PC-3 (cell line): ENCODE measurements at regions not wholly inside any gene's neighbourhood (a gene's known extent, or its start where the extent isn't known, plus 50 kb on each side); places are given as distances from the start of the nearest gene placed in this dataset.
"Not testable (repeated sequence)": the region's sequence is repeated elsewhere in the genome, so short reads cannot be mapped to it uniquely, and the experiment has no call there.

Experiments used
- ATAC-seq: fragments of 200-7000 bp; cut with Tn5 transposase; 2 replicates; pipeline ENCODE4 v1.9.1; 2020; ENCODE audit warnings: mild to moderate bottlenecking, moderate library complexity
- BruUV-seq: library from RNA; stranded (reverse); fragments of 400-500 nt; replicated peaks from 2 replicates; lab custom pipeline; 2021; lab: Mats Ljungman, UMichigan
- CTCF ChIA-PET: fragments of 300-600 bp; sonication (Branson Sonifier 250); formaldehyde crosslinking; loops from one replicate; lab custom pipeline; 2022; ENCODE audit warnings: antibody characterized with exemption; lab: Charles Lee
- POLR2A ChIA-PET: fragments of 300-600 bp; sonication (Branson Sonifier 250); formaldehyde crosslinking; loops from one replicate; lab custom pipeline; 2022; ENCODE audit warnings: antibody characterized with exemption; ENCODE audit not compliant: unreplicated experiment; lab: Charles Lee
- DNase-seq: peaks from one replicate; pipeline ENCODE4 v3.0.0-alpha.2; 2015
- H2AFZ ChIP-seq: fragments of 300-600 bp; sonication (generic); 2 replicates; pipeline ENCODE4 v1.6.0; 2016; ENCODE audit warnings: antibody characterized with exemption, low read length
- H3F3A ChIP-seq: fragments of 300-600 bp; sonication (generic); one replicate; pipeline ENCODE4 v1.6.0; 2017; ENCODE audit warnings: antibody characterized with exemption, low read length, control low read depth, mild to moderate bottlenecking; ENCODE audit not compliant: unreplicated experiment
- H3K27ac ChIP-seq: fragments of 300-600 bp; sonication (generic); 2 replicates; pipeline ENCODE4 v1.5.1; 2016; ENCODE audit warnings: mild to moderate bottlenecking, low read length
- H3K27me3 ChIP-seq: fragments of 300-600 bp; sonication (generic); 2 replicates; pipeline ENCODE4 v1.6.1; 2016; ENCODE audit warnings: low read length, mixed read lengths
- H3K36me3 ChIP-seq: fragments of 300-600 bp; sonication (generic); 2 replicates; pipeline ENCODE4 v1.6.1; 2016; ENCODE audit warnings: low read depth, mixed run types, low read length, mixed read lengths
- H3K4me1 ChIP-seq: fragments of 300-600 bp; sonication (generic); 2 replicates; pipeline ENCODE4 v1.5.1; 2016; ENCODE audit warnings: low read length; ENCODE audit not compliant: insufficient read depth
- H3K4me2 ChIP-seq: fragments of 300-600 bp; sonication (generic); 2 replicates; pipeline ENCODE4 v1.6.0; 2016; ENCODE audit warnings: low read length
- H3K4me3 ChIP-seq: fragments of 300-600 bp; sonication (generic); 2 replicates; pipeline ENCODE4 v1.5.1; 2016; ENCODE audit warnings: mild to moderate bottlenecking, low read length, mixed read lengths
- H3K79me2 ChIP-seq: fragments of 300-600 bp; sonication (generic); 2 replicates; pipeline ENCODE4 v1.6.1; 2017; ENCODE audit warnings: low read length, mixed read lengths
- H3K9ac ChIP-seq: fragments of 300-600 bp; sonication (generic); 2 replicates; pipeline ENCODE4 v1.6.0; 2016; ENCODE audit warnings: mild to moderate bottlenecking, low read length
- H3K9me2 ChIP-seq: fragments of 300-600 bp; sonication (generic); replicated peaks from 2 replicates; pipeline ENCODE4 v1.6.1; 2016; ENCODE audit warnings: mixed run types, low read length, mixed read lengths
- H3K9me3 ChIP-seq: fragments of 300-600 bp; sonication (generic); 2 replicates; pipeline ENCODE4 v1.6.1; 2016; ENCODE audit warnings: low read length, mixed read lengths
- H4K20me1 ChIP-seq: fragments of 300-600 bp; sonication (generic); 2 replicates; pipeline ENCODE4 v1.6.1; 2016; ENCODE audit warnings: low read length, mixed read lengths
- CTCF ChIP-seq: fragments of 300-600 bp; sonication (generic); conservative IDR thresholded peaks from 2 replicates; pipeline ENCODE4 v1.5.1; 2017; ENCODE audit warnings: antibody characterized with exemption, low read depth, mild to moderate bottlenecking, low read length
- EZH2 ChIP-seq: fragments of 300-600 bp; sonication (generic); IDR thresholded peaks from one replicate; pipeline ENCODE4 v1.6.1; 2017; ENCODE audit warnings: antibody characterized with exemption, mild to moderate bottlenecking, low read length; ENCODE audit not compliant: unreplicated experiment
- EZH2phosphoT487 ChIP-seq: fragments of 300-600 bp; sonication (generic); IDR thresholded peaks from 2 replicates; pipeline ENCODE4 v1.6.1; 2018; ENCODE audit warnings: mild to moderate bottlenecking, antibody characterized with exemption, low read length, borderline replicate concordance
- intact Hi-C: fragments of 100-400 bp; cut with micrococcal nuclease; formaldehyde crosslinking; loops from 2 replicates; pipeline ENCODE4 v1.9.0; 2023

GRCh38 chr12:22812531-22812930, 187.6 kb downstream of the ETNK1 start:
- intact Hi-C loops = no loop called here
- TF ChIP-seq CTCF = no peak
- TF ChIP-seq EZH2phosphoT487 = no peak
- TF ChIP-seq EZH2 = no peak
- ATAC-seq = no peak
- BruUV-seq = no TSS peak
- Histone ChIP-seq H3K4me1 (no peaks in the 10 kb centered on the region), H3F3A (no peaks in the 10 kb centered on the region), H3K27me3 (no peaks in the 10 kb centered on the region), H3K4me3 (no peak overlapping the region), H3K27ac (no peak overlapping the region), H3K9me3 (no peaks in the 10 kb centered on the region), H3K4me2 (no peak overlapping the region), H3K36me3 (no peaks in the 10 kb centered on the region), H3K9me2 (no peaks in the 10 kb centered on the region), H3K79me2 (no peaks in the 10 kb centered on the region), H2AFZ (no peak overlapping the region), H4K20me1 (no peaks in the 10 kb centered on the region), H3K9ac (no peak overlapping the region)
- CTCF ChIA-PET = no interaction called here
- peak; percentile 18 for DNase-seq
- POLR2A ChIA-PET = no interaction called here

DNA sequence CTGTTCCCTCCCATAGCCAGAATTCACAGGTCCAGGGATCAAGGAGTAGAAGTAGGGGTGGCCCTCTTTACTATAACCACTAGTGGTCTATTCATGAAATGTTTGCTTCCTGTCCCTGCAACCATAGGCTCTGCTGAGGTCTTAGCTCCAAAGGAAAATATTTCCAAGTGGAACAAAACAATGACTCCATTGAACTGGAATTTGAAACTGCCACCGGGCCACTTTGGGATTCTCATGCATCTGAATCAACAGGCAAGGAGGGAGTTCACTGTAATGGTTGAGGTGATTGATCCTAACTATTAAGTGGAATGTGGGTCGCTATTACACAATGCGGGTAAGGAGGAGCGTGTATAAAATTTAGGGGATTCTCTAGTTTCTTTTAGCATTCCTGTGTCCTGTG, 197.0 kb downstream of the ETNK1 start:
- Histone ChIP-seq H3K4me3 (no peak overlapping the region), H4K20me1 (no peaks in the 10 kb centered on the region), H2AFZ (no peak overlapping the region), H3K9me2 (no peaks in the 10 kb centered on the region), H3F3A (no peaks in the 10 kb centered on the region), H3K4me2 (no peak overlapping the region), H3K27me3 (no peaks in the 10 kb centered on the region), H3K36me3 (no peaks in the 10 kb centered on the region), H3K4me1 (no peaks in the 10 kb centered on the region), H3K27ac (no peak overlapping the region), H3K79me2 (no peaks in the 10 kb centered on the region), H3K9me3 (no peaks in the 10 kb centered on the region), H3K9ac (no peak overlapping the region)
- DNase-seq = no peak
- intact Hi-C loops = no loop called here
- BruUV-seq = no TSS peak
- TF ChIP-seq EZH2phosphoT487 (no peak), CTCF (no peak), EZH2 (no peak)
- ATAC-seq = no peak
- CTCF ChIA-PET = no interaction called here
- POLR2A ChIA-PET = no interaction called here

DNA sequence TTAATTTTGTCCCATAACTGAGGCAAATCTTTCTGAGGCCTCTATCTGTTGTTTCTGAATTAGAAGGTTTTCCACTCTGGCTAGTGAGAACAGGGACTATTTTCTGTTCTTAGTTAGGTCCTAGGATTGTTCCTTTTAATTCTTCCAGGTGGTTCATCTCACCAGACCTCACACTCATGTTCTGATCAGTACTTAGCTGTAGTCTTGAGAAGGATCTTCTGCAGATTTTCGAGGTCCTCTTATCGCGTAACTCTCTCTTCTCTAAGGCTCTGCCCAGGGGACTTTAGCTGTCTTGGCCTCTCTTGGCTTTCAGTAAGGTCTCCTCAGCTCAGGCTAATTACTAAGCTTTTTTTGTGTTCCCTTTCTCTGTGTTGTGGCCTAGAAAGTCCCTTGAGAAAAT, 201.1 kb downstream of the ETNK1 start:
- no peaks in the 10 kb centered on the region for H3K27me3 ChIP-seq
- H3K79me2 ChIP-seq = no peaks in the 10 kb centered on the region
- DNase-seq (no peak), ATAC-seq (no peak)
- ChIA-PET POLR2A (no interaction called here), CTCF (no interaction called here)
- H3K36me3 ChIP-seq = no peaks in the 10 kb centered on the region
- no peaks in the 10 kb centered on the region for H3K9me3 ChIP-seq
- TF ChIP-seq EZH2 = no peak
- TF ChIP-seq CTCF = no peak
- no peak for TF ChIP-seq EZH2phosphoT487
- H3K4me3 ChIP-seq = no peak overlapping the region
- intact Hi-C loops = no loop called here
- H3F3A ChIP-seq = no peaks in the 10 kb centered on the region
- H2AFZ ChIP-seq = no peak overlapping the region
- H3K4me1 ChIP-seq = no peaks in the 10 kb centered on the region
- H3K9me2 ChIP-seq = no peaks in the 10 kb centered on the region
- BruUV-seq = no TSS peak
- H3K9ac ChIP-seq = no peak overlapping the region
- H4K20me1 ChIP-seq = no peaks in the 10 kb centered on the region
- H3K27ac ChIP-seq = no peak overlapping the region
- H3K4me2 ChIP-seq = no peak overlapping the region

- not testable (repeated sequence) for DNase-seq
These were observed 201.5 kb downstream of the ETNK1 start for GRCh38 chr12:22826446-22826981.

More at GRCh38 chr12:22826446-22826981, 201.5 kb downstream of the ETNK1 start:
- CTCF ChIA-PET, H3K27me3 ChIP-seq, ATAC-seq, H3K9me3 ChIP-seq, H3K9ac ChIP-seq, intact Hi-C loops, H3K4me2 ChIP-seq, POLR2A ChIA-PET, H2AFZ ChIP-seq, H3K79me2 ChIP-seq, H4K20me1 ChIP-seq, H3F3A ChIP-seq, H3K36me3 ChIP-seq, H3K9me2 ChIP-seq, H3K4me3 ChIP-seq, H3K27ac ChIP-seq, H3K4me1 ChIP-seq, BruUV-seq: not testable (repeated sequence)
